OCI-LY3 (cell line): ENCODE measurements at regions not wholly inside any gene's neighbourhood (a gene's known extent, or its start where the extent isn't known, plus 50 kb on each side); places are given as distances from the start of the nearest gene placed in this dataset.

Source experiments
- H2AFZ ChIP-seq: fragments of 200-600, 300-600 bp; shearing (Covaris generic); 2 replicates; pipeline ENCODE4 v1.6.0; 2014; ENCODE audit warnings: antibody characterized with exemption, low read depth, low read length
- H3K27ac ChIP-seq: fragments of 200-600, 300-600 bp; sonication (generic); 2 replicates; pipeline ENCODE4 v1.5.1; 2014; ENCODE audit warnings: mild to moderate bottlenecking, low read length, moderate library complexity, mixed read lengths
- H3K27me3 ChIP-seq: fragments of 200-600, 300-600 bp; sonication (generic); 2 replicates; pipeline ENCODE4 v1.6.1; 2014; ENCODE audit warnings: low read depth, low read length, mixed read lengths
- H3K36me3 ChIP-seq: fragments of 200-600, 300-600 bp; sonication (generic); replicated peaks from 2 replicates; pipeline ENCODE3; 2014; ENCODE audit warnings: low read depth, low read length, mixed read lengths
- H3K4me1 ChIP-seq: fragments of 300-600, 200-600 bp; sonication (generic); 2 replicates; pipeline ENCODE4 v1.6.1; 2014; ENCODE audit warnings: low read length, mixed read lengths
- H3K4me2 ChIP-seq: fragments of 200-600, 300-600 bp; sonication (generic); 2 replicates; pipeline ENCODE4 v1.6.1; 2014; ENCODE audit warnings: low read length, mixed read lengths
- H3K4me3 ChIP-seq: fragments of 300-600, 200-600 bp; sonication (generic); 2 replicates; pipeline ENCODE4 v1.5.1; 2014; ENCODE audit warnings: antibody characterized with exemption, mild to moderate bottlenecking, low read length, moderate library complexity
- H3K79me2 ChIP-seq: fragments of 300-600, 200-600 bp; shearing (Covaris generic); 2 replicates; pipeline ENCODE4 v1.6.1; 2014; ENCODE audit warnings: mild to moderate bottlenecking, low read length, mixed read lengths
- H3K9ac ChIP-seq: fragments of 300-600, 200-600 bp; shearing (Covaris generic); 2 replicates; pipeline ENCODE4 v1.6.0; 2014; ENCODE audit warnings: mild to moderate bottlenecking, low read length, moderate library complexity
- H3K9me3 ChIP-seq: fragments of 200-600, 300-600 bp; shearing (Covaris generic); 2 replicates; pipeline ENCODE4 v1.6.1; 2014; ENCODE audit warnings: low read length, mixed read lengths; ENCODE audit not compliant: insufficient read depth
- H4K20me1 ChIP-seq: fragments of 200-600, 300-600 bp; sonication (generic); 2 replicates; pipeline ENCODE4 v1.6.1; 2016; ENCODE audit warnings: low read length, mixed read lengths; ENCODE audit not compliant: insufficient read depth
- EZH2phosphoT487 ChIP-seq: fragments of 200-600 bp; shearing (Covaris generic); IDR thresholded peaks from 2 replicates; pipeline ENCODE4 v1.6.1; 2018; ENCODE audit warnings: antibody characterized with exemption, mixed run types, low read depth
- TF ChIP-seq, protein P1 (sequence below): fragments of 200-600, 300-600 bp; sonication (generic); IDR thresholded peaks from 2 replicates; pipeline ENCODE4 v1.5.1; 2014; ENCODE audit warnings: antibody characterized with exemption, low read length, low read depth

DNA sequence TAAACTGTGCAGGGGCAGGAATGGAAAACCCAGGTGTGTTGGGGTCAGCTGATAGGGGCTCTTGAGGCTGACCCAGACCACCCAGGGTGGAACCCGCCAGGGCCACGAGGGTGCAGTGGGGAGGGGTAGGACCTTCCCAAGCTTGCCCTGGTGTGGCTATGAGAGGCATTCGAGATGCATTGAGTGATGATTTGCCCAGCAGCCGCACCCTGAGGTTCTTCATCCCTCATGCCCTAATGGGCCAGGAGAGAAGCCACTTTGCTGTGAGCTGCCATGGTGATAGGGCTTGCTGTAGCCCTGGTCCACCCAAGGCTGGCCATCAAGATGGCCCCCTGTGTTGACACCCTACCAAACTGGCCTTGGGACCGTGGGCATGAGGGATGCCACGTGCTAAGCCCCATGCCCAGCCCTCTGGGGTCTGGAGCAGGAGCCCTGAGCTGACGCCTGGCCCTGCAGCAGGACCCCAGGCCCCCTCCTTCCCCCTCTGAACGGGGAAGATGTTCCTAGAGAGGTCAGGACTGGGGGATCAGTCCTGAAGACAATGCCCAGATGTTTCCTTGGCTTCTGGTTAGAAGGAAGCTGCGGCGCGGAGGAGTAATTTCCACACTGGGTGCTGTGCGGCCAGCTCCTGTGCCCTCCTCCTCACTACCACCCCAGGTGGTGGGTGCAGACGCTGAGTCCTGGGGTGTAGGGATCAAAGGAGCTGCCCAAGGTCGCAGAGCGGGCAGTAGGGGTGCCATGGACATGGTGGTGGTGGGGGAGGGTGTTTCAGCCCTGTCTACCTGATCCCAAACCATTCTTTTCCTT, 122.5 kb upstream of the HDAC4 start:
- H3K4me1 ChIP-seq, result no peaks in the 10 kb centered on the region
- H3K79me2 ChIP-seq, result no peaks in the 10 kb centered on the region
- H3K4me3 ChIP-seq, result no peak overlapping the region
- H3K4me2 ChIP-seq, result no peak overlapping the region
- no peak overlapping the region for H2AFZ ChIP-seq
- H3K9ac ChIP-seq, result no peak overlapping the region
- no peak overlapping the region for H3K27ac ChIP-seq
- no peaks in the 10 kb centered on the region for H4K20me1 ChIP-seq
- TF ChIP-seq EZH2phosphoT487, result no peak
- TF ChIP-seq, protein P1, sequence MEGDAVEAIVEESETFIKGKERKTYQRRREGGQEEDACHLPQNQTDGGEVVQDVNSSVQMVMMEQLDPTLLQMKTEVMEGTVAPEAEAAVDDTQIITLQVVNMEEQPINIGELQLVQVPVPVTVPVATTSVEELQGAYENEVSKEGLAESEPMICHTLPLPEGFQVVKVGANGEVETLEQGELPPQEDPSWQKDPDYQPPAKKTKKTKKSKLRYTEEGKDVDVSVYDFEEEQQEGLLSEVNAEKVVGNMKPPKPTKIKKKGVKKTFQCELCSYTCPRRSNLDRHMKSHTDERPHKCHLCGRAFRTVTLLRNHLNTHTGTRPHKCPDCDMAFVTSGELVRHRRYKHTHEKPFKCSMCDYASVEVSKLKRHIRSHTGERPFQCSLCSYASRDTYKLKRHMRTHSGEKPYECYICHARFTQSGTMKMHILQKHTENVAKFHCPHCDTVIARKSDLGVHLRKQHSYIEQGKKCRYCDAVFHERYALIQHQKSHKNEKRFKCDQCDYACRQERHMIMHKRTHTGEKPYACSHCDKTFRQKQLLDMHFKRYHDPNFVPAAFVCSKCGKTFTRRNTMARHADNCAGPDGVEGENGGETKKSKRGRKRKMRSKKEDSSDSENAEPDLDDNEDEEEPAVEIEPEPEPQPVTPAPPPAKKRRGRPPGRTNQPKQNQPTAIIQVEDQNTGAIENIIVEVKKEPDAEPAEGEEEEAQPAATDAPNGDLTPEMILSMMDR, result no peak
- no peaks in the 10 kb centered on the region for H3K36me3 ChIP-seq
- no peaks in the 10 kb centered on the region for H3K27me3 ChIP-seq
- no peaks in the 10 kb centered on the region for H3K9me3 ChIP-seq

DNA sequence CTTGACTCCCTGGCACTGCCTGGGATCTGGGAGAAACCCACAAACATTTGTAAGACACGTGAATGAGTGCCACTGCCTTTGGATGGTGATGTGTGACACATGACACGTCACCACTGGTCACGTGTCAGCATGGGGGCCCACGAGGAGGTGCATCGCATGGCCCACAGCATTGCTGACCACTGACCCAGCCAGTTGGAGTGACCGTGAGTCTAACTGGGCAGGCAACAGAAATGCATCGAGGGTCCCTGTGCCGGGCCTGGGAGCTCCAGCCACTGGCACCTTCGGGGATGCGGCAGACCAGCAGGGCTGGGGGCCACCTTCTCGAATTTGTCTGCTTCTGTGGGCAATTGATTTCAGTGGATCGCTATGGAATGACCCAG, 121.9 kb upstream of the HDAC4 start:
- Histone ChIP-seq H3K9me3 (no peaks in the 10 kb centered on the region), H3K27ac (no peak overlapping the region), H3K9ac (no peak overlapping the region), H3K4me3 (no peak overlapping the region), H2AFZ (no peak overlapping the region), H3K36me3 (no peaks in the 10 kb centered on the region), H3K79me2 (no peaks in the 10 kb centered on the region), H4K20me1 (no peaks in the 10 kb centered on the region), H3K27me3 (no peaks in the 10 kb centered on the region), H3K4me2 (no peak overlapping the region), H3K4me1 (no peaks in the 10 kb centered on the region)
- TF ChIP-seq, protein P1, result no peak
- TF ChIP-seq EZH2phosphoT487, result no peak

DNA sequence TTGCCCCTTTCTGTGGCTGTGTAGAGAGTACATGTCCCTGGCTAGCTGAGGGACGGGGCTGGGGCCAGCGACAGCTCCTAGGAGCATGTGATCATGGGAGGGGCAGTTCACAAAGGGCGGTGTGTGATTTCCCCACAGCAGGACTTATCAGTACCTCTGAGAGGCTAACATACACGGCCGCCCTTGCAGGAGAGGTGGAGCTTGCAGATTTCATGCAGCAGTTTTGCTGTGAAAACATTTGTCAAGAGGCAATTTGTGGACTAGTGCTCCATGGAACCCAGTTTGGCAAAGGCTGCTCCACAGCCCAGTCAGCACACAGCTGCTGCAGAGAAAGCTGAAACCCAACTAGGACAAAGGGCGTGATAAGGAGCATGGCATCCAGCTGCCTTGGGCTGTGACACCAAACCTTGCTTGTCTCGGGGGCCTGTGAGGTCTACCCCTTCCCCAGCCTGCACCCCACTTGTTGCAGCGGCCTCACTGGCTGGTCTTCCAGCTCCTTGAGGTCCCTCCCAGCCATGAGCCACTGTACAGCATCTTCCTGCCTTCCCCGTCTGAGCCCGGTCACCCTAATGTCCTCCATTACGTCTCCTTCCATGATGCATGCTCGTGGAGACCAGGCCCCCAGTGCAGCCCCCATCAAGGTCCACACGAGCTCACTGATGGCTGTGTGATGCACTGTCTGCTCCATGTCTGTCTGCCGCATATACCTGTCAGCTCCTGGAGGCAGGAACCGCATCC, 121.4 kb upstream of the HDAC4 start:
- no peaks in the 10 kb centered on the region for H3K79me2 ChIP-seq
- H3K9me3 ChIP-seq, result no peaks in the 10 kb centered on the region
- H2AFZ ChIP-seq, result no peak overlapping the region
- H3K36me3 ChIP-seq, result no peaks in the 10 kb centered on the region
- H4K20me1 ChIP-seq, result no peaks in the 10 kb centered on the region
- no peaks in the 10 kb centered on the region for H3K27me3 ChIP-seq
- no peak overlapping the region for H3K4me2 ChIP-seq
- no peak overlapping the region for H3K27ac ChIP-seq
- TF ChIP-seq, protein P1, result no peak
- TF ChIP-seq EZH2phosphoT487, result no peak
- no peak overlapping the region for H3K4me3 ChIP-seq
- no peaks in the 10 kb centered on the region for H3K4me1 ChIP-seq
- no peak overlapping the region for H3K9ac ChIP-seq

DNA sequence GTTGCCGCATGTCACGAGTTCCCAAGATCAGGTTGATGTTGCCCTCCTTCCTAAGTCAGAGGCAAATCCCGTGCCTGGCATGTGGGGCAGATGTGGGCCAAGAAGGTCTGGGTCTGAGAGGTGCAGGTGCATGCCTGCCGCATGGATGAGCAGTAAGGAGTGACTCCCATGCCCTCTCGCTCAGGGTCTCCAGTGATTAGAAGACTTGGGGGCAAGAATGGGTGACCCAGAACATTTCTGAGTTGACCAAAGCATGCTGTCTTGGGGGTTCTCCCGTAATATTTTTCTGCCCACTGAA, 120.6 kb upstream of the HDAC4 start:
- Histone ChIP-seq H3K27me3 (no peaks in the 10 kb centered on the region), H2AFZ (no peak overlapping the region), H3K36me3 (no peaks in the 10 kb centered on the region), H3K4me2 (no peak overlapping the region), H3K4me3 (no peak overlapping the region), H3K27ac (no peak overlapping the region), H4K20me1 (no peaks in the 10 kb centered on the region), H3K79me2 (no peaks in the 10 kb centered on the region), H3K9ac (no peak overlapping the region), H3K4me1 (no peaks in the 10 kb centered on the region), H3K9me3 (no peaks in the 10 kb centered on the region)
- TF ChIP-seq EZH2phosphoT487, result no peak
- TF ChIP-seq, protein P1, result no peak
